NCI-H446 (cell line): ENCODE measurements at regions not wholly inside any gene's neighbourhood (a gene's known extent, or its start where the extent isn't known, plus 50 kb on each side); places are given as distances from the start of the nearest gene placed in this dataset.

Source experiments
- DNase-seq, 2 experiments: peaks; one replicate each; lab custom pipeline; 2025; lab: John Stamatoyannopoulos, UW

GRCh38 chr16:73214825-73215677 is 167.1 kb upstream of the ZFHX3 start:
- DNase-seq = peak; percentile 23 to 72

GRCh38 chr16:73213732-73214455 is 166.0 kb upstream of the ZFHX3 start:
- peak; percentile 68 to 86 for DNase-seq

GRCh38 chr16:73212431-73212830 is 164.5 kb upstream of the ZFHX3 start:
- DNase-seq = no peak

GRCh38 chr16:73210686-73211085 is 162.8 kb upstream of the ZFHX3 start:
- no peak for DNase-seq

GRCh38 chr16:73210084-73210483 is 162.2 kb upstream of the ZFHX3 start:
- DNase-seq = no peak

- DNase-seq = no peak
Observed at GRCh38 chr16:73209190-73209589, 161.3 kb upstream of the ZFHX3 start.

- no peak for DNase-seq
Observed at GRCh38 chr16:73206151-73206707, 158.3 kb upstream of the ZFHX3 start.

- DNase-seq = no peak
Observed at GRCh38 chr16:73205153-73205886, 157.4 kb upstream of the ZFHX3 start.

GRCh38 chr16:73204359-73205152 is 156.6 kb upstream of the ZFHX3 start:
- DNase-seq = no peak

GRCh38 chr16:73202161-73202729 is 154.3 kb upstream of the ZFHX3 start:
- peak; percentile 28 to 88 for DNase-seq

- no peak for DNase-seq
Observed at GRCh38 chr16:73199214-73199613, 151.3 kb upstream of the ZFHX3 start.

- DNase-seq = no peak
Observed at GRCh38 chr16:73198481-73198880, 150.6 kb upstream of the ZFHX3 start.

GRCh38 chr16:73197598-73197997 is 149.7 kb upstream of the ZFHX3 start:
- DNase-seq = no peak

- DNase-seq = peak in 1 of 2 experiments; percentile 58
Observed at GRCh38 chr16:73196670-73197069, 148.7 kb upstream of the ZFHX3 start.

- no peak for DNase-seq
Observed at GRCh38 chr16:73193464-73193863, 145.5 kb upstream of the ZFHX3 start.

GRCh38 chr16:73192232-73192894 is 144.4 kb upstream of the ZFHX3 start:
- DNase-seq = no peak

- DNase-seq = no peak
Observed at GRCh38 chr16:73191660-73192046, 143.7 kb upstream of the ZFHX3 start.

- no peak for DNase-seq
Observed at GRCh38 chr16:73190688-73191659, 143.0 kb upstream of the ZFHX3 start.

GRCh38 chr16:73190256-73190655 is 142.3 kb upstream of the ZFHX3 start:
- no peak for DNase-seq
